ENCODE measurements at regions not wholly inside any gene's neighbourhood (a gene's known extent, or its start where the extent isn't known, plus 50 kb on each side); places are given as distances from the start of the nearest gene placed in this dataset.

- TF ChIP-seq CTCF (IDR thresholded peaks at IDR 0.05) = no peak
- TF ChIP-seq POLR2A (IDR thresholded peaks at IDR 0.05) = no peak
These were observed 795.6 kb downstream of the TENT5A start for GRCh38 chr6:80956898-80957297.

Data from testis (tissue), 2 donors.